GM23248 (cell line): ENCODE measurements at regions not wholly inside any gene's neighbourhood (a gene's known extent, or its start where the extent isn't known, plus 50 kb on each side); places are given as distances from the start of the nearest gene placed in this dataset.

Source experiments
- EZH2 ChIP-seq: fragments of 200-600 bp; sonication (generic); IDR thresholded peaks from 2 replicates; pipeline ENCODE4 v1.6.1; 2018; ENCODE audit warnings: antibody characterized with exemption, mild to moderate bottlenecking; ENCODE audit not compliant: insufficient read depth, poor library complexity, severe bottlenecking
- EZH2phosphoT487 ChIP-seq: fragments of 200-600 bp; sonication (generic); IDR thresholded peaks from 2 replicates; pipeline ENCODE4 v1.6.1; 2018; ENCODE audit warnings: antibody characterized with exemption, moderate library complexity, mild to moderate bottlenecking, low read depth; ENCODE audit not compliant: insufficient read depth

DNA sequence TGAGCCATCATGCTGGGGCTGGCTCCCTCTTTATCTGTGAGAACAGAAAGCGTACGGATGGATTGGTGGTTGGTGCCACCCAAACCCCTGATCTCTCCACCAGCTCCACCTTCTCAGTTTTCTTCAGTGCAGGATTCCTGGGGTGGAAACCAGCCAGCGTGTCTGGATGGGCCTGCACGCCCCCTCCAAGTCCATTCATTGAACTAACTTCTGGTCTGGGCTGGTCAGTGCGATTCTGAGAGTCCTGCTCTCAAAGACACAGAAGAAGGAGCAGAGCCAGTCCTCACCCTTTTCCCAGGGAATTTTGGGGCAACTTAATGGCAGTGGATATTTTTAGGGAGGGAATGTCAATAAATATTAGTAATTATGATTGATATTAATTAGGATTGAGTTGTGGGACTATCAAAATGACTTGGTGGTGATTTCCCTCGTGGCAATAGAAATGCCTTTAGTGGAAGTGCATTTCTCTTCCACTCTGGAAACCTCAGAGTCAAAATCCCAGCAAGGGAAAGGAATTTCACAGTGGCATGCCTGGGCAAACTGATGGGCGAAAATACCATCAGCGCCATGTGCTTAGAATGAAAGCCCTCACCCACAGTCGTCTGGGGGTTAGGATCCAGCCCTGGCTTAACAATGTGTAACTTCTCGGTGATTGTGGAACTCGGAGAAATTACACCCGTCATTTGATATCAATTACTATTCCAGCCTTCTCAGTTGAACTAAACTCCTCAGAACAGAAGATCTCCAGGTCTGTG lies 69.3 kb upstream of the EEPD1 start:
- no peak for TF ChIP-seq EZH2
- TF ChIP-seq EZH2phosphoT487 = no peak
